ENCODE measurements at regions not wholly inside any gene's neighbourhood (a gene's known extent, or its start where the extent isn't known, plus 50 kb on each side); places are given as distances from the start of the nearest gene placed in this dataset.
"Not testable (repeated sequence)": the region's sequence is repeated elsewhere in the genome, so short reads cannot be mapped to it uniquely, and the experiment has no call there.

- no peak for DNase-seq
These were observed 172.1 kb upstream of the RNPC3 start for GRCh38 chr1:103353391-103353790.

- no peak for DNase-seq
These were observed 177.4 kb upstream of the RNPC3 start for GRCh38 chr1:103348136-103348535.

- no peak for DNase-seq
These were observed 180.6 kb upstream of the RNPC3 start for GRCh38 chr1:103344930-103345329.

DNA sequence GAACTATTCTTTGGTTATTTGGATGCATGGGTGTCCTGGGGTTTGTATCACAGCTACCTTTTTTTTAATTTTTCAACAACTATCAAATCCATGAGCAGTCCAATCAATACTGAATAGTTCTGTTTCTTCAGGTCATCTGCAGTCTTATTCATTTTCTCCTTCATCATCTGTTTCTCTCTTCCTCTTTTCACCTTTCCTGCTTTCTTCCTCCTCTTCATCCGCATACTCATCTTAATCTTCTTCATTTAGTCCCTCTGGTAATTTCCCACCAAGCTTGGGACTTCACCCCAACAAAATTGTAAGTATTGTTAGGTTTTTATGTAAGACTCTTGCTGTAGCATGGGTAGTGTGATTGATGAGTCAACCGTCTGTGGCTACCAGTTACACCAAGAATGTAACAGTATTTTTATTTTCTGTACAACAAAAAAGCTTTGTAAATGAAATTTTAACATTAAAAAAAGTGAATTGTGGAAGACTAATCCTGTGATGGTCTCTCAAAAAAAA, 184.1 kb upstream of the RNPC3 start:
- DNase-seq, result no peak

DNA sequence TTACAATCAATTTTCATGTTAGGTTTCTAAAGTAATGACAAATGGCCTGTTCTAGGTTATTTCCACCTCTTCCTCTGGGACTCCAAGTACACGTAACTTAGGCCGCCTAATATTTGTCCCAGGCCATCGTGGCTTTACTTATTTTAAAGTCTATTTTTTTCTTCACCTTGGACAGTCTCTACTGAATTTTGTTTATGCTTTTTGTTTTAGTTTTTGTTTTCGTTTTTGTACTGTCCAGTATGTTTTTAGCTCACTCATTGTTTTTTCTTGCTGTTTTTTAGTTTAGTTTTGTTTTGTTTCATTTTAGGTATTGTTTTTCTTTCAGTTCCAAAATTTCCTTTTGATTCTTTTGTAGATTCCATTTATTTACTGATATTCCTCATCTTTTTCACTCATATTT, 187.7 kb upstream of the RNPC3 start:
- DNase-seq, result no peak

GRCh38 chr1:103336408-103336807, 189.1 kb upstream of the RNPC3 start:
- peak in 1 of 51 donors; percentile 0 for DNase-seq

GRCh38 chr1:103333141-103333540, 192.4 kb upstream of the RNPC3 start:
- DNase-seq, result no peak

- DNase-seq, result no peak
These were observed 198.3 kb upstream of the RNPC3 start for GRCh38 chr1:103327054-103327719.

DNA sequence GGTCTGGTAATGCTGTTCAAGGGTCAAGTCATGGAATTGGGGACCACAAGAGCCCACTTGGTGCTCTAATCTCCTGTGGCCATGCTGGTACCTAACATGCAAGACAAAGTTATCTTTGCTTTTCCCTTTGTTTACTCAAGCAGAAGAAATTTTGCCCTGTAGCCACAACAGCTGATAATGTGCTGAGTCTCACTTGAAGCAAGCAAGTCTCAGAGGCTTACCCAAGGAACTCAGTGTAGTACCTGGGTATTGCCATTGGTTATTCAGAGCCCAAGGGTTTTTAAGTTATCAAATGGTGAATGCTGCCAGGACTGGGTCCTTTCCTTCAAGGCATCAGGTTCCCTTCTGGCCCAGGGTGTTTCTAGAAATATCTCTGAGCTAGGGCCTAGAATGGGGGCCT, 198.9 kb upstream of the RNPC3 start:
- DNase-seq, result no peak

DNA sequence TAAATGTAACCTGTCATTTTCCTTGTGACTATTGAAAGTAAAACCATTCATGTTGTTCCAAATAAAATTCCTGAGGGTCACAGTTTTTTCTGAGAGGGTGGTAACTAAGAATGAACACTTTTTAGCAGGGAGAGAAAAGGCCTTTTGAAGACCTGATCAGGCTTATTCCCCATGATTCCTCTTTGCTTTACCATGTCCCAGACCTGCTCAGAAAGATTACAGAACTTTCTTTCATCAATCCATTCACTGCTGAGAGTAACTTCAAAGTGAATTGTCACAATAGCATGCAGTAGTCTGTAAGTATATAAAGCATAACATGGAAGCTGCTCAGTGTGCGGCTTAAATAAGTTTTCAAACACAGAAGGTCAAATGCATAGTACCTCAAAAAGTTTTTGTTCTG, 201.5 kb upstream of the COL11A1 start:
- no peak for DNase-seq

DNA sequence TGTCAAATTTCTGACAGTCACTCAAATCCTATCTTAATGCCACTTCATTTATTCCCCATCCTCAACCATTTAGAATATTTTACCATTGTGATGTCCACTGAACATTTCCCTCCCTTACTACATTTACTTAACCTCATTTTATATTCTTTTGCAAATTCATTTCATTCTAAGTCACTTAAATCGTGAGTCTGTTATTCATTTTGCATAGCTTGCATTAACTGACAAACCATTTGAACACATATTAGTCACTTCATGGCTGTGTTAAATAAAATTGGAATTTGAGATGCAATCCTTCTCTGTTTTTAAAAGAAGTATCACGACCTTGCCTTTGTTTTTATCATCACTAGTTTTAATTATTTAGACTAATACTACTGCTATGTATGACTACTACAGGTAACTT, 199.4 kb upstream of the COL11A1 start:
- no peak for DNase-seq

DNA sequence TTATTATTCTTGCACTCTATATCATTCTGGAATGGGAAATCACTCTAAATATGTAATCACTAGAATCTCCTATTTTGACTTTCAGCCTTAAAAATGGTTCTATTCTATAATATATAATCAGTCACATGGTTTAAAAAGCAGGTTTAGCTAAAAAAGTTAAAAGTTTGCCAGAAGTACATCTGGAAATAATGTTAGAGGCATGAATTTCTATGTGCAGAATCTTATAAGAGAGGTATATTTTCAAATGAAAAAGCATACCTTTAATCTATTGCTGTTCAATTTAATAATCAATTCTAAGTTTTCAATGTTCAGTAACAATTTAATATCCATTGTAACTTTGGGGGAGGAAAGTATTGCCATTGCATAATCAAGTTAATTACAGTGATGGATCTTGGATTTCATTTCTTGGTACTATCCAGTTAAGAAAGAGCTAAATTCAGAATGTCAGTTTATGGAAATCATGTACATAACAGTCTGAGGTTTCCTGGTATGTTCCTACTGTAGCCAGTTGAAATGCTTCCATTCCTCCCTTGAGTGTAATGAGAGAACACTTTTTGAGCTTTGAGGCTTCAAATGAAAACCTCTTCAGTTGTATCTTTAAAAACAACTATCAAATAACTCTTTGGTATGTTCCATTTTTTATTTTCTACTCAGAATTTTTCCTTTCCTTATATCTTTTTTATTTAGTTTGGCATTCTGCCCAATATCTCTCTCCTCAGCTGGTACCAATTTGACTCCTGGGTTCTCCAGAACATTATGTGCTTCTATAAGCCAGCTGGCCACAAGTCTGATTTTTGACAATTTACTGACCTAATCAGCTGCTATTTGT, 175.7 kb upstream of the COL11A1 start:
- DNase-seq, result no peak

- no peak for DNase-seq
These were observed 175.0 kb upstream of the COL11A1 start for GRCh38 chr1:103283371-103283770.

- DNase-seq, result no peak
These were observed 167.4 kb upstream of the COL11A1 start for GRCh38 chr1:103275725-103276124.

DNA sequence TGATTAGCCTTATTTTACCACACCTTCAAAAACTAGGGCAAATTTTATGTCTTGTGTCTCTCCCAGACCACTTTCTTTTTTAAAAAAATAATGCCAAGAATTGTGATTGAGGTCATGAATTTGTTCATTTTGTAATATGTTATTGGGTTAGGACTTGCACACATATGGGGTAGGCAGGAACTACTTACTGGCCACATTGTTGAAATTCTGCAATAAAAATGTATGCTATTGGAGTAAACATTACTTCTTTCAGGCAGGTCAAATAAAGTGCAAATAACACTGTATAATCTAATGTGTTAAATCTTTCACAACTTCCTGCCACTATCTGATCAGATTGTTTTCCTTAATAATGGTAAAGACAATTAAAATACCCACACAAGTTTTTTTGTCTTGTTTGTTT, 166.6 kb upstream of the COL11A1 start:
- DNase-seq, result no peak

GRCh38 chr1:103273106-103273505, 164.8 kb upstream of the COL11A1 start:
- no peak for DNase-seq

DNA sequence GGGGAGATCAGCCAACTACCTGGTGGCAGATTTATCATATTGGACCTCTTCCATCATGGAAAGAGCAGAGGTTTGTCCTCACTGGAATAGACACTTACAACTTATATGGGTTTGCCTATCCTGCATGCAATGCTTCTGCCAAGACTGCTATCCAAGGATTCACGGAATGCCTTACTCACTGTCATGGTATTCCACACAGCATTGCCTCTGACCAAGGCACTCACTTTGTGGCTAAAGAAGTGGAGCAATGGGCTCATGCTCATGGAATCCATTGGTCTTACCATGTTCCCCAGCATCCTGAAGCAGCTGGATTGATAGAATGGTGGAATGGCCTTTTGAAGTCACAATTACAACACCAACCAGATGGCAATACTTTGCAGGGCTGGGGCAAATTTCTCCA, 163.1 kb upstream of the COL11A1 start:
- not testable (repeated sequence) for DNase-seq

DNA sequence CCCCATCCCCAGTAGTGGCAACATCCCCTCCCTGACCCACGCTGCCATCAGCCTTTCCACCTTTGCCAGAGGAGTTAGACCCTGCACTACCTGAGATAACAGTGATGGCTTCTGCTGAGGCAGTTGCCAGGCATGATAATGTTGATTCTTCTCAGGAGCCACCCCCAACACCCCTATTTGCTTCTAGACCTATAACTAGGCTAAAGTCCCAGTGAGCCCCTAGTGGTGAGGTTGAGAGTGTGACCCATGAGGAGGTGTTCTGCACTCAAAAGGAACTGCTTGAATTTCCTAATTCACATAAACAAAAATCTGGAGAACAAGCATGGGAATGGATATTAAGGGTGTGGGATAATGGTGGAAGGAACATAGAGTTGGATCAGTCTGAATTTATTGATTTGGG, 159.6 kb upstream of the COL11A1 start:
- no peak for DNase-seq

- DNase-seq, result no peak
These were observed 158.9 kb upstream of the COL11A1 start for GRCh38 chr1:103267266-103267665.

- DNase-seq, result no peak
These were observed 157.7 kb upstream of the COL11A1 start for GRCh38 chr1:103266036-103266435.

DNA sequence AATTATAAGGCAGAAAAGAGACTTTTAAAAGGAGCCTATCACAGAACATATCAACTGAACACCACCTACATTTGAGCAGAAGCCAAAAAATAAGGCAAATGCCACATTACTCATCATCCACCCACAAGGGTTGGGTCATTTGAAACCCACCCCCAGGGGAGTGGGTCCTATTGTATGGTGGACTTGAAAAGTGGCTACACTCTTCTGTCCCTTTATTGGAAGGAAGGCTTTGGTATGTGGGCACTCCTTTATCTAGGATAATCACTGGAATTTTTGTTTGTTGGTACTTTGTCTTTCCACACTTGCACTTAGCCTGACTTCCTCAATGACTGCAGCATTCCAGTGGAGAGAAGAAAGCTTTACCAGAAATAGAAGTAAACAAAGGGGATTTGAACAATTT, 157.2 kb upstream of the COL11A1 start:
- DNase-seq, result no peak

DNA sequence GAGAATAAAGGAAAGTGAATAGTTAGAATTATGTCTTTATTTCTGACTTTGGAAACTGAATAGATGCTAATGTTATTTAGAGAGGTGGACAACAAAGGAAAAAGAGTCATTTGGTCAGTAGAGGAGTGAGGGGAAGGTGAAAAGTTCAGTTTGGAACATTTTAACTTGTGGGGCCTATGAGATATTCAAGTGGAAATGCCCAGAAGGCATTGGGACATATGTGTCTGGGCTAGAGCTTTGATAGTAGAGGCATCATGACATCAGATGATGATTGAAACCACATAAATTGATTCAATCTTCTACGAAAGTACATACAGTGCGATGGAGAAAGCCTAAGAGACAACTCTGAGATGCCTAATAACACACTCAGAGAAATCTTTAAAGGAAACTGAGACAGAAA, 151.7 kb upstream of the COL11A1 start:
- DNase-seq, result no peak

- no peak for DNase-seq
These were observed 148.2 kb upstream of the COL11A1 start for GRCh38 chr1:103256490-103256889.
